PC-3 (cell line): ENCODE measurements at regions not wholly inside any gene's neighbourhood (a gene's known extent, or its start where the extent isn't known, plus 50 kb on each side); places are given as distances from the start of the nearest gene placed in this dataset.

Source experiments
- CTCF ChIP-seq: fragments of 300-600 bp; sonication (generic); conservative IDR thresholded peaks from 2 replicates; pipeline ENCODE4 v1.5.1; 2017; ENCODE audit warnings: antibody characterized with exemption, low read depth, mild to moderate bottlenecking, low read length
- EZH2 ChIP-seq: fragments of 300-600 bp; sonication (generic); IDR thresholded peaks from one replicate; pipeline ENCODE4 v1.6.1; 2017; ENCODE audit warnings: antibody characterized with exemption, mild to moderate bottlenecking, low read length; ENCODE audit not compliant: unreplicated experiment
- EZH2phosphoT487 ChIP-seq: fragments of 300-600 bp; sonication (generic); IDR thresholded peaks from 2 replicates; pipeline ENCODE4 v1.6.1; 2018; ENCODE audit warnings: mild to moderate bottlenecking, antibody characterized with exemption, low read length, borderline replicate concordance

DNA sequence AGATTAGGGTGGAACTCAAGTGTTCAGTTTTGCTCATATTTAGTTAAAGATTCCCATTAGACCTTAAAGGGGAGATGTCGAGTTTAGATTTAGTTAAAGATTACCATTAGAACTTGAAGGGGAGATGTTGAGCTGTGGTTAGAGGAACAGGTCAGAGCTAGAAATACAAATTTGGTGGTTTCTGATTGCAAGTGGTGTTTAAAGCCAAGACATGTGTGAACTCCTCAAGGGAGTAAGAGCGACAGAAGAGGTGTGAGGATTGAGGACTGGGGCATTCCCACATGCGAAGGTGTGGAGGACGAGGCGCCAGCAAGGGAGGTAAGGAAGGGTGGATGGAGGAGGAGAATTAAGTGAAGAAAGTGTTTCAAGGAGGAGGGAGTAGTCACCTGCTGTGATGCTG lies 168.6 kb downstream of the IER5 start:
- TF ChIP-seq EZH2 (no peak), CTCF (no peak), EZH2phosphoT487 (no peak)
